RPMI7951 (cell line): ENCODE measurements at regions not wholly inside any gene's neighbourhood (a gene's known extent, or its start where the extent isn't known, plus 50 kb on each side); places are given as distances from the start of the nearest gene placed in this dataset.

ENCODE experiments used
- DNase-seq: peaks from one replicate; pipeline ENCODE4 v3.0.0-alpha.2; 2012; ENCODE audit warnings: low read depth

GRCh38 chr20:24870057-24870456 is 79.0 kb upstream of the CST7 start:
- no peak for DNase-seq

GRCh38 chr20:24870881-24871280 is 78.2 kb upstream of the CST7 start:
- DNase-seq, result peak; percentile 50

- DNase-seq, result peak; percentile 24
Observed at GRCh38 chr20:24871480-24872213, 77.4 kb upstream of the CST7 start.

GRCh38 chr20:24872291-24873024 is 76.6 kb upstream of the CST7 start:
- DNase-seq, result no peak

- no peak for DNase-seq
Observed at GRCh38 chr20:24873025-24873620, 75.9 kb upstream of the CST7 start.

GRCh38 chr20:24875078-24875477 is 74.0 kb upstream of the CST7 start:
- DNase-seq, result no peak

- no peak for DNase-seq
Observed at GRCh38 chr20:24877652-24878051, 71.4 kb upstream of the CST7 start.

- no peak for DNase-seq
Observed at GRCh38 chr20:24878657-24879056, 70.4 kb upstream of the CST7 start.

GRCh38 chr20:24879875-24880274 is 69.2 kb upstream of the CST7 start:
- no peak for DNase-seq

- DNase-seq, result peak; percentile 33
Observed at GRCh38 chr20:24880356-24880755, 68.7 kb upstream of the CST7 start.

GRCh38 chr20:24890286-24890685 is 58.8 kb upstream of the CST7 start:
- no peak for DNase-seq

- DNase-seq, result no peak
Observed at GRCh38 chr20:24891546-24892393, 57.3 kb upstream of the CST7 start.

GRCh38 chr20:24892522-24892921 is 56.5 kb upstream of the CST7 start:
- DNase-seq, result no peak

GRCh38 chr20:24892931-24893330 is 56.1 kb upstream of the CST7 start:
- DNase-seq, result no peak

- DNase-seq, result no peak
Observed at GRCh38 chr20:24894488-24894887, 54.6 kb upstream of the CST7 start.

GRCh38 chr20:24894967-24895366 is 54.1 kb upstream of the CST7 start:
- DNase-seq, result no peak

GRCh38 chr20:24895431-24895830 is 53.6 kb upstream of the CST7 start:
- DNase-seq, result no peak

- DNase-seq, result peak; percentile 76
Observed at GRCh38 chr20:24895898-24896658, 53.0 kb upstream of the CST7 start.

GRCh38 chr20:24896984-24897383 is 52.1 kb upstream of the CST7 start:
- DNase-seq, result no peak

- no peak for DNase-seq
Observed at GRCh38 chr20:24897974-24898373, 51.1 kb upstream of the CST7 start.

- DNase-seq, result no peak
Observed at GRCh38 chr20:24899153-24899552, 49.9 kb upstream of the CST7 start.
